NCI-H1436 (cell line): ENCODE measurements at regions not wholly inside any gene's neighbourhood (a gene's known extent, or its start where the extent isn't known, plus 50 kb on each side); places are given as distances from the start of the nearest gene placed in this dataset.

ENCODE experiments used
- DNase-seq: peaks from one replicate; lab custom pipeline; 2025; lab: John Stamatoyannopoulos, UW

GRCh38 chr16:85257483-85257882 lies 145.2 kb upstream of the CIBAR2 start:
- no peak for DNase-seq

DNA sequence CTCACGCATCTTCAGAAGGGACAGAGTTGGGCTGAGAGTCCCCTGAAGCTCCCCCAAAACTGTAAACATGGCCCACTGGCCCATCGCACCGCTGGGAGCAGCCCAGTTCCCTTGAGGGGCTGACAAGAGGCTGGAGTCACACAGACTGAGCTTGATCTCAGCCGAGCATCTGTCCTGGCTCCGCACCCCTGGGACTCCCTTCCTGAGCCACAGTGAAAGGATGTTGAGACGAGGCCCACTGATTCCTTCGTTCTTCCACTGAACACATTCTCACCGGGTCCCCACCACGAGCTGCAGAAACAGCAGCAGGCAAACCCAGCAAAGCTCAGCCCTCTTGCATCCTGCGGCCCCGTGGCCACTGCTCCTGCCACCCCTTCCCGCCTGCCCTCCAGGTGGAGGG lies 145.9 kb upstream of the CIBAR2 start:
- no peak for DNase-seq

DNA sequence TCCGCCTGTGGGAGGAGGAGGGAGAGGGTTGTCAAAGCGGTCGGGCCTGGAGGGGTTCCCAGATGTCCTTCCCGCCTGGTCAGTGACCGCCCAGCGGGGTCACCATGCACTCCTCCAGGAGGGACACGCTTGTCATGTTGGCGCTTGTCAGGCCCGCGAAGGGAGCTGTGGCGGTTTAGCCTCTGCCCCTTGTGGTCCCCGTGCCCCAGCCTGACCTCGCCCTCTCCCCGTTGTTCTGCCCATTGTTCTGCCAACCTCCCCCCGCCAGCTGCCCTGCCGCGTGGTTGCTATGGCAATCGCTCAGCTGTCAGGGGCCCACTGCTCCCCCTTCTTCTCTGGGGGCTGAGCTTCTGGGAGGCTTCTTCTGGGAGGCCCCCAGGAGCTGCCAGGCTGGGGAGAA lies 146.4 kb upstream of the CIBAR2 start:
- no peak for DNase-seq

GRCh38 chr16:85259115-85259831 lies 147.0 kb upstream of the CIBAR2 start:
- no peak for DNase-seq

- DNase-seq = no peak
Observed at GRCh38 chr16:85259832-85260167, 147.5 kb upstream of the CIBAR2 start.

DNA sequence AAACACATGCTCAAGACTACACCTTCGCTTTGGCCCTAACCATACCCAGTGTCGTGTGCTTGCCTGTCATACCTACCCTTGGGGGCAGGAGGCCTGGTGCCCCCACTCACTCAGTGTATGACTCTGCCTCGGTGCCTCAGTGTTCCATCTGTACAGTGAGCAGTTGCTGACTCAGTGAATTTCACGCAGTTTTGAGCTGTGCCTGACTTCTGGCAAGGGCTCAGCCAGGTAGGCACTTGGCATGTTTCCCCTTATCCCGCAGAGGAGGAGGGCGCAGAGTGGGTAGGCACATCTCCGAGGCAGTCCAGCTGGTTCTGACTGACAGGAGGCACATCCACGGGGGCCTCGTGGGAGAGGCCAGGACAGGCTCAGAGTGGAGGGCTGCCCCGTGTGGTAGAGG lies 148.9 kb upstream of the CIBAR2 start:
- no peak for DNase-seq

- DNase-seq = no peak
Observed at GRCh38 chr16:85261657-85262557, 149.6 kb upstream of the CIBAR2 start.

DNA sequence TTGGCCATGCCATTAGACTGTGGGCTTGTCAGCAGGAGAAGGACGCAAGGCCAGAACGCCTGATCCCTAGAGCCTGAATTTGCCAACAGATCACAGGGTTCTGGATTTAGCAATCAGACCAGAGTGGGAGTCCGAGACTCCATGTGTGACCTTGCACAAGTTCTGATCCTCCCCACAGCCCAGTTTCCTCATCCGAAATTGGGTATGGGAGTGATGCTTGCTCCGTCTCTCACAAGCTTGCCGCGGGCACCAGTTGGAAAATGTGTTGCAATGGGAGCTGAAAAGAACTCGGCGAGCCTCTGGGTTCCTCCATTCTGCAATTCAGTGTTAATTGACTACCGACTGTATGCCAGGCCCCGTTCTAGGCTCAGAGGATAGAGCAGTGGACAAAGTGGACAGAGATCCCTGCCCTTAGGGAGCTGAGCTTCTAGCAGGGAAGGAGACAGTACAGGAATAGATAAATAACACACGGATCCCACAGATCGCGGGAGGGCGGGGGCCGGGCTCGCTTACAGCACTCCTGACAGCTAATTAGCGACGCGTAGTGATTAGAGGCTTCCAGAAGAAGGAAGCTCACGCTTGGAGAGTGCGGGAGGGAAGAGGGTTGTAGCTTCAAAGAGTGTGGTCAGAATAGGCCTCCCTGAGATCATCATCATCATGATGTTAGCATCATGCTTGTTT lies 150.4 kb upstream of the CIBAR2 start:
- DNase-seq = no peak

- DNase-seq = no peak
Observed at GRCh38 chr16:85263239-85263585, 150.9 kb upstream of the CIBAR2 start.

GRCh38 chr16:85264752-85265151 lies 152.5 kb upstream of the CIBAR2 start:
- DNase-seq = no peak

GRCh38 chr16:85265161-85265784 lies 153.0 kb upstream of the CIBAR2 start:
- DNase-seq = no peak

GRCh38 chr16:85265810-85266209 lies 153.5 kb upstream of the CIBAR2 start:
- no peak for DNase-seq

GRCh38 chr16:85266857-85267256 lies 154.6 kb upstream of the CIBAR2 start:
- DNase-seq = peak; percentile 32

GRCh38 chr16:85267414-85267945 lies 155.2 kb upstream of the CIBAR2 start:
- no peak for DNase-seq

DNA sequence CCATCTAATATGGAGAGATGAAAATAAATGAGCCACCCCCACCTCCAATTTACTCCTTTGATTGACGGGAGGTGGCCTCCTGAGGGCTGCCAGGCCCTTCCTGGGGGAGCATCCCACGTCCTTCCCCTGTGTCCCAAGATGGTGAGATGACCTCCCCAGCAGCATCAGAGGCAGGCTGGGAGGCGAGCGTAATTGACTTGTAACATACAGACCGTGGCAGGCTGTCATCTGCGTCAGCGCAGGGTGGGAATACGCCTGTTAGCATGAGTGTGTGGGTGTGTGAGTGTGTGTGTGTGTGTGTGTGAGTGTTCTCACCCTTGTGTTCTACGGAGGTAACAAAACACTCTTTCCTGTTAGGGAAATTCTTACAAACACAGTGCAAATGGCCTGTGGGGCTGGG lies 156.9 kb upstream of the CIBAR2 start:
- DNase-seq = no peak

DNA sequence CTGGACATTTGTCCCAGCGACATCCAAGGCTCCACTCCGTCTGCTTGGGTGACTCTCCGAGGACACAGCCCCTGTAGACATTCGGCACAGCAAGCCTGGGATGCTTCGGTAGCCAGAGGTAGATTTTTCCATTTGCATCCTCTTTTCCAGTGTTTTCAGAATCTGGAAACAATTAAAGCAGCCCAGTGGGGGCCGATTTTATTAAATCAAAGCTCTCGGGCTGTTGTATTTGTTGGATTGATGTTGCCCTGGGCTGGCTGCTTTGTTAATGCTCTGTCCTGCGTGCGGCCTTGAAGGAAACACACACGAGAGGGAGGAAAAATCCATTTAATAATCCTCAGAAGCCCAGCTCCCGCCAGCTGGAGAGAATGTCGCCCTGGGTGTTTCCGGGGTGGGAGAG lies 158.1 kb upstream of the CIBAR2 start:
- no peak for DNase-seq

GRCh38 chr16:85271198-85271597 lies 158.9 kb upstream of the CIBAR2 start:
- no peak for DNase-seq

DNA sequence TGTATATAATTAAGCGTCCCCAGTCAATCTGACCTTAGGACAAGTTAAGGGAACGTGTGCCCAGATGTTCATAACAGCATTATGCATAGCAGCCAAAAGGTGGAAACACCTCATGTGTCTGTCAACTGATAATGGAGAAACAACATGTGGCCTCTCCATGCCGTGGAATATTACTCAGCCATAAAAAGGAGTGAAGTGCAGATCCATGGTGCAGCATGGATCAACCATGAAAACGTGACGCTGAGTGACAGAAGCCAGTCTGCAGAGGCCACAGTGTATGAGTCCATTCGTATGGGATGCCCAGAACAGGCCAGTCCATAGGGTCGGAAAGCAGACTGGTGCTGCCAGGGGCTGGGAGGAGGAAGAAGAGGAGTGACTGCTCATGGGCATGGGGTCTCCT lies 161.0 kb upstream of the CIBAR2 start:
- no peak for DNase-seq

DNA sequence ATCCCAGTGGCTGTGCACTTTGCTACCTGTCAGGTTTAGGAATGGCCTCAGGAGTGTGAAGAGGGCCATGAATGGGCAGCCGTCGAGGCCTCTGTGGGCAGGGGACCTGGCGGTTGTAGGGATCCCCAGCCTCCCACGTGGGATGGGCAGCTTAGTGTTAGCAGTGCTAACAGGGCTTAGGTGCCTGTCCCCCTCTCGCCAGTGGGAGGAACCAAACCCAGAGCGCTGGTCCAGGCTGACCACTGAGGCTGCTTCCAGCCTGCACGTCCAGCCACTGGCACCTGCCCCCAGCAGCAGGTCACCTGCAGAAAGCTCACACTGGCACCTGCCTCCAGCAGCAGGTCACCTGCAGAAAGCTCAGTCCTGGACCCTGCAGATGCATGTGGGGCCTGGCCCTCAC lies 162.2 kb upstream of the CIBAR2 start:
- DNase-seq = no peak

- DNase-seq = no peak
Observed at GRCh38 chr16:85274924-85275323, 162.7 kb upstream of the CIBAR2 start.

DNA sequence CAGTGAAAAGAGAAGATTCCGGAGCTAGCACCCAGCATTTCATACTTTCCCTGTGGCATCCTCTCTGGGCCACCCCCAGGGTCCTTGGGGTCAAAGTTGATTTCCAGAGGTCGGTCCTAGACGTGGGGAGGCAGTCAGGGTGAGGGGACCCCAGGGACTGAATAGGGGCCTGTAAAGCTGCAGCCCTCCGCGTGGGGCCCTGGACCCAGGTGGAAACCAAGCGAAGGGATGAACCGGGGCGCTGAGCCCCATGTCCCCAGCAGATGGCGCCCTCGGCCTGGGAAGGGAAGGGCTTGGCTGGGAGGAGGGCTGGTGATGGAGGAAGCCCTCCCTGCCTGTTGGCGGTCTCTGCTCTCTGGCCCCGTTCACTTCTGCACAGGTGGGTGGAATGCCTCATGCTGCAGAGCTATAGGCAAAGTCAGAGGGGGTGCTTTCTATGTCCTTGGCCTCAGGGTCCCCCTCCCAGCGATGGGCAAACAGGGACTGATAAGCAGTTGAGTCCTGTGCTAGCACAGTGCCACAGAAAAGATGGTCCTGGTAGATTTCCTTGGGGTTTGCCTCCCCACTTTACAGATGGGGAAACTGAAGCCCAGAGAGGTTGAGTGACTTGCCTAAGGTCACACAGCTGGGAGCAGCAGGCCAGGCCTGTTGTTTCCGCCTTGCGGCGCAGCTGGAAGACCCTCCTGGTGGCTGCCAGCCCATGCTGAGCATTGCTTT lies 163.4 kb upstream of the CIBAR2 start:
- DNase-seq = peak; percentile 73

GRCh38 chr16:85276258-85276657 lies 164.0 kb upstream of the CIBAR2 start:
- no peak for DNase-seq
